ENCODE measurements at regions not wholly inside any gene's neighbourhood (a gene's known extent, or its start where the extent isn't known, plus 50 kb on each side); places are given as distances from the start of the nearest gene placed in this dataset.

- no peak overlapping the region for H3K27ac ChIP-seq (ENCODE audit: extremely low read depth, low read depth, low read length)
- ChIA-PET CTCF (interaction anchor here (0.6 to 1.3 kb wide), 3 partner anchors 18 to 837 kb away, joined by 4 to 6 read pairs (median 5); no protein-coding TSS in a partner anchor), POLR2A (interaction anchor here (0.7 kb wide), 1 partner anchor 73 kb away, joined by 3 read pairs; the partner anchor contains the start of gene BTG1)
- TF ChIP-seq MYNN (tag by site-specific recombination; IDR thresholded peaks at IDR 0.05; ENCODE audit: borderline replicate concordance) (no peak), ZNF768 (tag by site-specific recombination; IDR thresholded peaks at IDR 0.05) (no peak), ZNF513 (tag by site-specific recombination; IDR thresholded peaks at IDR 0.05) (no peak), ZFP37 (tag by site-specific recombination; IDR thresholded peaks at IDR 0.05) (no peak), ZNF544 (tag by site-specific recombination; IDR thresholded peaks at IDR 0.05) (no peak), OVOL3 (tag by site-specific recombination; IDR thresholded peaks at IDR 0.05) (no peak), ZNF571 (tag by site-specific recombination; IDR thresholded peaks at IDR 0.05) (no peak), SETDB1 (IDR thresholded peaks at IDR 0.05; ENCODE audit: insufficient read length, low read length) (no peak), OSR2 (tag by site-specific recombination; IDR thresholded peaks at IDR 0.05) (no peak), ZNF521 (tag by site-specific recombination; IDR thresholded peaks at IDR 0.05) (no peak), ZSCAN5A (tag by site-specific recombination; IDR thresholded peaks at IDR 0.05) (no peak)
- TF ChIP-seq, protein P1, sequence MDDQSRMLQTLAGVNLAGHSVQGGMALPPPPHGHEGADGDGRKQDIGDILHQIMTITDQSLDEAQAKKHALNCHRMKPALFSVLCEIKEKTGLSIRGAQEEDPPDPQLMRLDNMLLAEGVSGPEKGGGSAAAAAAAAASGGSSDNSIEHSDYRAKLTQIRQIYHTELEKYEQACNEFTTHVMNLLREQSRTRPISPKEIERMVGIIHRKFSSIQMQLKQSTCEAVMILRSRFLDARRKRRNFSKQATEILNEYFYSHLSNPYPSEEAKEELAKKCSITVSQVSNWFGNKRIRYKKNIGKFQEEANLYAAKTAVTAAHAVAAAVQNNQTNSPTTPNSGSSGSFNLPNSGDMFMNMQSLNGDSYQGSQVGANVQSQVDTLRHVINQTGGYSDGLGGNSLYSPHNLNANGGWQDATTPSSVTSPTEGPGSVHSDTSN (CRISPR knock-in tag; IDR thresholded peaks at IDR 0.05), result no peak
- TF ChIP-seq, protein P2, sequence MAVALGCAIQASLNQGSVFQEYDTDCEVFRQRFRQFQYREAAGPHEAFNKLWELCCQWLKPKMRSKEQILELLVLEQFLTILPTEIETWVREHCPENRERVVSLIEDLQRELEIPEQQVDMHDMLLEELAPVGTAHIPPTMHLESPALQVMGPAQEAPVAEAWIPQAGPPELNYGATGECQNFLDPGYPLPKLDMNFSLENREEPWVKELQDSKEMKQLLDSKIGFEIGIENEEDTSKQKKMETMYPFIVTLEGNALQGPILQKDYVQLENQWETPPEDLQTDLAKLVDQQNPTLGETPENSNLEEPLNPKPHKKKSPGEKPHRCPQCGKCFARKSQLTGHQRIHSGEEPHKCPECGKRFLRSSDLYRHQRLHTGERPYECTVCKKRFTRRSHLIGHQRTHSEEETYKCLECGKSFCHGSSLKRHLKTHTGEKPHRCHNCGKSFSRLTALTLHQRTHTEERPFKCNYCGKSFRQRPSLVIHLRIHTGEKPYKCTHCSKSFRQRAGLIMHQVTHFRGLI (tag by site-specific recombination; IDR thresholded peaks at IDR 0.05), result no peak
- H3K4me3 ChIP-seq (ENCODE audit: low read depth, low read length), result no peak overlapping the region
- H3K4me1 ChIP-seq (ENCODE audit: control insufficient read depth, insufficient read depth, low read length), result no peaks in the 10 kb centered on the region
- H3K9me3 ChIP-seq (ENCODE audit: control insufficient read depth, insufficient read depth, low read depth, low read length), result no peaks in the 10 kb centered on the region
- no peaks in the 10 kb centered on the region for H3K36me3 ChIP-seq (ENCODE audit: control insufficient read depth in 2 of 2, insufficient read depth in 1 of 2, low read length in 2 of 2)
Measured at GRCh38 chr12:92218394-92219077, 72.9 kb upstream of the BTG1 start.

DNA sequence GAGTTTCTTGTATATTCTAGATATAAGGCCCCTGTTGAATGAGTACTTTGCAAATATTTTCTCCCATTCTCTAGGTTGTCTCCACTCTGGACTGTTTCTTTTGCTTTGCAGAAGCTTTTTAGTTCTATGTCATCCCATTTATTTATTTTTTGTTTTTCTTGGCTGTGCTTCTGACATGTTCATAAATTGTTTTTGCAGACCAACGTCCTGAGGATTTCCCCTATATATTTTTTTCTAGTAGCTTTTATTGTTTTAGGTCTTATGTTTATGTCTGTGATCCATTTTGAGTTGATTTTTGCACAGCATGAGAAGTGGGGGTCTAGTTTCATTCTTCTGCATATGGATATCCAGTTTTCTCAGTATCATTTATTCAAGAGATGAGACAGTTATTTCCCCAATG, 70.4 kb upstream of the BTG1 start:
- H3K4me3 ChIP-seq (ENCODE audit: low read depth, low read length), result no peak overlapping the region
- no peaks in the 10 kb centered on the region for H3K4me1 ChIP-seq (ENCODE audit: control insufficient read depth, insufficient read depth, low read length)
- ChIA-PET POLR2A (no interaction called here), CTCF (no interaction called here)
- no peaks in the 10 kb centered on the region for H3K9me3 ChIP-seq (ENCODE audit: control insufficient read depth, insufficient read depth, low read depth, low read length)
- no peak overlapping the region for H3K27ac ChIP-seq (ENCODE audit: extremely low read depth, low read depth, low read length)
- TF ChIP-seq TCF7L2 (IDR thresholded peaks at IDR 0.05; ENCODE audit: borderline replicate concordance, low read depth, low read length), result no peak
- H3K36me3 ChIP-seq (ENCODE audit: control insufficient read depth in 2 of 2, insufficient read depth in 1 of 2, low read length in 2 of 2), result no peaks in the 10 kb centered on the region

DNA sequence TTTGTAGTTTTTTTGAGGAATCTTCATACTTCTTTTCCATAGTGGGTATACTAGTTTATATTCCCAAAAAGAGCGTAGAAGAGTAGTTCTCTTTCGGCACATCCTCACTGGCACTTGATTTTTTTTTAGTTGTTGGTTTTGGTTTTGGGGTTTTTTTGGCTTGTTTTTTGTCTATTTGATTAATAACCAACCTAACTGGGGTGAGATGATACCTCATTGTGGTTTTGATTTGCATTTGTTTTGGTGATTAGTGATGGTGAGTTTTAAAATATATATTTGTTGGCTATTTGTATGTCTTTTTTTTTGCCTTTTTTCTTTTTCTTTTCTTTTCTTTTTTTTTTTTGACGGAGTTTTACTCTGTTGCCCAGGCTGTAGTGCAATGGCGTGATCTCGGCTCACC, 69.7 kb upstream of the BTG1 start:
- TF ChIP-seq, protein P3, sequence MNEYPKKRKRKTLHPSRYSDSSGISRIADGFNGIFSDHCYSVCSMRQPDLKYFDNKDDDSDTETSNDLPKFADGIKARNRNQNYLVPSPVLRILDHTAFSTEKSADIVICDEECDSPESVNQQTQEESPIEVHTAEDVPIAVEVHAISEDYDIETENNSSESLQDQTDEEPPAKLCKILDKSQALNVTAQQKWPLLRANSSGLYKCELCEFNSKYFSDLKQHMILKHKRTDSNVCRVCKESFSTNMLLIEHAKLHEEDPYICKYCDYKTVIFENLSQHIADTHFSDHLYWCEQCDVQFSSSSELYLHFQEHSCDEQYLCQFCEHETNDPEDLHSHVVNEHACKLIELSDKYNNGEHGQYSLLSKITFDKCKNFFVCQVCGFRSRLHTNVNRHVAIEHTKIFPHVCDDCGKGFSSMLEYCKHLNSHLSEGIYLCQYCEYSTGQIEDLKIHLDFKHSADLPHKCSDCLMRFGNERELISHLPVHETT (tag by site-specific recombination; IDR thresholded peaks at IDR 0.05), result no peak
- no peak for TF ChIP-seq TRIM28 (IDR thresholded peaks at IDR 0.05; ENCODE audit: borderline replicate concordance, low read length)
- TF ChIP-seq ZNF48 (tag by site-specific recombination; IDR thresholded peaks at IDR 0.05), result no peak
- TF ChIP-seq ZNF2 (tag by site-specific recombination; IDR thresholded peaks at IDR 0.05), result no peak
- no peak for TF ChIP-seq ZNF416 (tag by site-specific recombination; IDR thresholded peaks at IDR 0.05)
- no peak for TF ChIP-seq ZBTB7A (tag by site-specific recombination; IDR thresholded peaks at IDR 0.05; ENCODE audit: low read depth)
- TF ChIP-seq PATZ1 (tag by site-specific recombination; IDR thresholded peaks at IDR 0.05), result no peak
- Histone ChIP-seq H3K4me3 (ENCODE audit: low read depth, low read length) (no peak overlapping the region), H3K36me3 (ENCODE audit: control insufficient read depth in 2 of 2, insufficient read depth in 1 of 2, low read length in 2 of 2) (no peaks in the 10 kb centered on the region), H3K4me1 (ENCODE audit: control insufficient read depth, insufficient read depth, low read length) (no peaks in the 10 kb centered on the region), H3K27ac (ENCODE audit: extremely low read depth, low read depth, low read length) (no peak overlapping the region), H3K9me3 (ENCODE audit: control insufficient read depth, insufficient read depth, low read depth, low read length) (no peaks in the 10 kb centered on the region)
- ChIA-PET POLR2A (no interaction called here), CTCF (no interaction called here)
